ENCODE measurements at regions not wholly inside any gene's neighbourhood (a gene's known extent, or its start where the extent isn't known, plus 50 kb on each side); places are given as distances from the start of the nearest gene placed in this dataset.

- TF ChIP-seq ZNF384 (IDR thresholded peaks at IDR 0.05) (no peak), FOXK2 (IDR thresholded peaks at IDR 0.05) (no peak), L3MBTL2 (conservative IDR thresholded peaks at IDR 0.05) (no peak)
Observed at GRCh38 chr16:6527646-6528045, 805.0 kb upstream of the RBFOX1 start.
